A549 (cell line): ENCODE measurements at regions not wholly inside any gene's neighbourhood (a gene's known extent, or its start where the extent isn't known, plus 50 kb on each side); places are given as distances from the start of the nearest gene placed in this dataset.

Source experiments
- BCL3 ChIP-seq: fragments of >200 bp; sonication (Bioruptor Twin); formaldehyde crosslinking; IDR thresholded peaks from 3 replicates; pipeline ENCODE4 v1.6.1; 2016
- CHD2 ChIP-seq: fragments of 150-350 bp; IDR thresholded peaks from 2 replicates; pipeline ENCODE4 v1.6.1; 2014; ENCODE audit warnings: low read length; ENCODE audit not compliant: partially characterized antibody
- JUN ChIP-seq, 2 experiments: fragments of >200 bp; sonication (Bioruptor Twin); formaldehyde crosslinking; IDR thresholded peaks; 2 replicates in 1 of 2; 3 replicates in 1 of 2; pipeline ENCODE4 v1.6.1; 2016 to 2017
- TP53 ChIP-seq: fragments of 250-450 bp; sonication (Bioruptor Pico); IDR thresholded peaks from 2 replicates; pipeline ENCODE4 v1.5.0; 2021; ENCODE audit warnings: mild to moderate bottlenecking, moderate library complexity
- small RNA-seq, 6 experiments: library from RNA; depleted of rRNA; stranded (forward); fragments of <200 nt; gene quantifications; one replicate each; pipeline ENCODE3, GENCODE V24; 2012

- TF ChIP-seq TP53 (CRISPR knock-in tag) (no peak), BCL3 (no peak), CHD2 (no peak), JUN (IDR thresholded peaks at IDR 0.05) (no peak)
Observed at GRCh38 chr5:17167171-17167891, 50.1 kb upstream of the BASP1 start (continued).

Small RNA genes in the stretch of these regions (small RNA-seq; reads per million reads assigned to genes)
- 0 reads per million in 6 experiments for gene RF00019
- 0 reads per million in 6 experiments for gene RNA5SP180
